ENCODE measurements at regions not wholly inside any gene's neighbourhood (a gene's known extent, or its start where the extent isn't known, plus 50 kb on each side); places are given as distances from the start of the nearest gene placed in this dataset.

DNA sequence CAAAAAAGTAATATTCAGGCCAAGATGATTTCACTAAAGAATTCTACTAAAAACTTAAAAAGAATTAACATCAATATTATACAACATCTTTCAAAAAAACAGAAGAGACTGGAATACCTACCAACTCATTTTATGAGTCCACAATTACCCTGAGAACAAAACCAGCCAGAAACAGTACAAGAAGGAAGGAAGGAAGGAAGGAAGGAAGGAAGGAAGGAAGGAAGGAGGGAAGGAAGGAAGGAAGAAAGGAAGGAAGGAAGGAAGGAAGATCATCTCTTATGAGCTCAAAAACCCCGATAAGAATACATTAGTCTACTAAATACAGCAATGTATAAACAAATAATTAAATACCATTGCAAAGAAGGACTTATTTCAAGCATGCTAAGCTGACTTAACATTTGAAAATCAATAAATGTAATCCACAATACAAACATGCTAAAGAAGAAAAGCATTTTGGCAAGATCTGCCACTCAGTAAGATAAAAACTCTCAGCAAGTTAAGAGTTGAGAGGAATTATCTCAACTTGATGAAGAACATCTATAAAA, 149.9 kb upstream of the RGS18 start:
- Mint-ChIP-seq H3K4me3 (no peak overlapping the region), H3K27me3 (ENCODE audit: low read depth) (no peaks in the 10 kb centered on the region), H3K9me3 (peaks cover 4% of the 10 kb centered on the region), H3K4me1 (ENCODE audit: low read depth) (no peaks in the 10 kb centered on the region), H3K27ac (no peak overlapping the region), H3K36me3 (ENCODE audit: low read depth) (no peaks in the 10 kb centered on the region)
- intact Hi-C loops (cut with micrococcal nuclease) = no loop called here
- CTCF ChIA-PET = no interaction called here
- no peak for DNase-seq

DNA sequence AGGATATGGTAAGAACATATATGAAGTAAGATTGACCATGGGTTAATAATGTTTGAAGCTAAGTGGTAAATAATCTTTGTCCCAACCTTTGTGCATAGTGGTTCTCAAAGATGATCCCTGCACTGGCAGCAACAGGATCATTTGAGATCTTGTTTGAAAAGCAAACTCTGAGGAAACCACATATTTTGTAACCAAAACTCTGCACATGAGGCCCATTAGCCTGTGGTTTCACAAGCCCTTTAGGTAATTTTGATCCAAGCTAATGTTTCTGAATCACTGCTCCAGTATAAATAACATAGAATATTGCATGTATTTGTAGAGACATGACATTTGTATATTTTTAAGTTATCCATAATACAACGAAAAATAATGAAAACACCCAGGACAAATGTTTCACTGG, 147.9 kb upstream of the RGS18 start:
- DNase-seq = no peak
- Mint-ChIP-seq H3K4me3 (no peak overlapping the region), H3K27me3 (ENCODE audit: low read depth) (no peaks in the 10 kb centered on the region), H3K36me3 (ENCODE audit: low read depth) (no peaks in the 10 kb centered on the region), H3K27ac (no peak overlapping the region), H3K4me1 (ENCODE audit: low read depth) (no peaks in the 10 kb centered on the region), H3K9me3 (peaks cover 4% of the 10 kb centered on the region)
- intact Hi-C loops (cut with micrococcal nuclease) = no loop called here
- CTCF ChIA-PET = no interaction called here

DNA sequence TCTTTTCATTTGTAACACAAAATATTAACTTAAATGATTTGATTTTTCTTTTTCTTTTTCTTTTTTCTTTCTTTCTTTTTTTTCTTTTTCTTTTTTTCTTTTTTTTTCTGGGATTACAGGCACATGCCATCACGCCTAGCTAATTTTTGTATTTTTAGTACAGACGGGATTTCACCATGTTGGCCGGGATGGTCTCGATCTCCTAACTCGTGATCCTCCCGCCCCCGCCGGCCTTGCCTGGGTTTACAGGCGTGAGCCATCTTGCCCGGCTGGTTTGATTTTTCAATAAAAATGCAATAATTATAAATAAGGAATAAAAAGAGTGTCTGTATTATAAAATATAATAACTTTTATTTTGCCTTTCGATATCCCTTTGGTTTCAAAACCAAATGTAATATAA, 146.7 kb upstream of the RGS18 start:
- Mint-ChIP-seq H3K9me3 (peaks cover 4% of the 10 kb centered on the region), H3K4me3 (no peak overlapping the region), H3K36me3 (ENCODE audit: low read depth) (no peaks in the 10 kb centered on the region), H3K27ac (no peak overlapping the region), H3K4me1 (ENCODE audit: low read depth) (no peaks in the 10 kb centered on the region), H3K27me3 (ENCODE audit: low read depth) (no peaks in the 10 kb centered on the region)
- intact Hi-C loops (cut with micrococcal nuclease) = no loop called here
- no peak for DNase-seq
- CTCF ChIA-PET = no interaction called here

DNA sequence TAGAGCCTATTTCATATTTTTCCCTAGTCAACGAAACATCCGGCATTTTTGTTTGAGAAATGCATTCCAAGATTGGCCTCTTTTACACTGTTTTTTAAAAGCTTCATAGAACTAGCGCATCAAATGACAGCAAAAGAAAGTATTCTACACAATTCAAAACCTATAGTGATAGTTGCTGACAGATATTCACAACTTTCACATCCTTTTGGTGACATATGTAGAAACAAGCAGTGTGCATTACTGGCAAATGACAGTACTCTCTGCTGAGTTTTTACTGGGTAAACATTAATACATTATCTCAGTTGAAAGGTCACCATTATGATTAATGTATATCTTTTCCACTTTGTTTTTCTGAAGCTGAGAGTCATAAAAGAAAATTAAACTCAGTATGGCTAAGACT, 135.4 kb upstream of the RGS18 start:
- intact Hi-C loops (cut with micrococcal nuclease) = no loop called here
- Mint-ChIP-seq H3K36me3 (ENCODE audit: low read depth) (no peaks in the 10 kb centered on the region), H3K4me1 (ENCODE audit: low read depth) (no peaks in the 10 kb centered on the region), H3K27me3 (ENCODE audit: low read depth) (no peaks in the 10 kb centered on the region), H3K27ac (no peak overlapping the region), H3K4me3 (no peak overlapping the region), H3K9me3 (peaks cover 17% of the 10 kb centered on the region)
- CTCF ChIA-PET = no interaction called here
- DNase-seq = no peak

DNA sequence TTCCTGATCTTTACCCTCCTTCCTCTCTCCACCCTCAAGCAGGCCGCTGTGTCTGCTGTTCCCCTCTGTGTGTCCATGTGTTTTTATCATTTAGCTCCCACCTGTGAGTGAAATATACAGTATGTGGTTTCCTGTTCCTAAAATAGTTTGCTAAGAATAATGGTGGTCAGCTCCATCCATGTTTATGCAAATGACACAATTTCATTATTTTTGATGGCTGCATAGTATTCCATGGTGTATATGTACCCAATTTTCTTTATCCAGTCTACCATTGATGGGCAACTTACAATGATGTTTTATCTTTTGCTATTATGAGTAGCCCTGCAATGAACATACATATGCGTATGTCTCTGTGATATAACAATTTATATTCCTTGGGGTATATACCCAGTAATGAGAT, 133.4 kb upstream of the RGS18 start:
- no peaks in the 10 kb centered on the region for H3K27me3 Mint-ChIP-seq (ENCODE audit: low read depth)
- no peak for DNase-seq
- H3K36me3 Mint-ChIP-seq (ENCODE audit: low read depth) = no peaks in the 10 kb centered on the region
- no peak overlapping the region for H3K27ac Mint-ChIP-seq
- H3K4me3 Mint-ChIP-seq = no peak overlapping the region
- peaks cover 11% of the 10 kb centered on the region for H3K9me3 Mint-ChIP-seq
- CTCF ChIA-PET = no interaction called here
- intact Hi-C loops (cut with micrococcal nuclease) = no loop called here
- no peaks in the 10 kb centered on the region for H3K4me1 Mint-ChIP-seq (ENCODE audit: low read depth)

DNA sequence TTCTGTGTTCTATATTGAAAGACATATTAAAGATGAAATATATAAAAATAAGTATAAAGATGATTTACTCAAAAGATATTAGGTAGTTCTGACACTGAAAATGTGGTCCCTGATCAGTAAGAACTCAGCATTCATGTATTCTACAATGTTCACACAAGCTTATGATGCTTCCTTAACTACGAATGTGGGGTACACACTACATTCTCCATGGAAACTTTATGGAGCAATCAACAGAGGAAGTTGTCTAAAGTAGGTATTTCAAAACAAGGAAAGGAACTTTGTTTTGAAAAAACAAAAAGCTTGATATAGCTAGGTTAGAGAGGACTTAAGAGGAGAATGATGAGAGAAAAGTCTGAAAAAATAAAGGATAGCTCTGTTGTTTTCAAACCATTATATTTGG, 119.7 kb upstream of the RGS18 start:
- Mint-ChIP-seq H3K27ac (no peak overlapping the region), H3K9me3 (peaks cover 4% of the 10 kb centered on the region), H3K36me3 (ENCODE audit: low read depth) (no peaks in the 10 kb centered on the region), H3K27me3 (ENCODE audit: low read depth) (no peaks in the 10 kb centered on the region), H3K4me3 (no peak overlapping the region), H3K4me1 (ENCODE audit: low read depth) (no peaks in the 10 kb centered on the region)
- DNase-seq = no peak
- CTCF ChIA-PET = no interaction called here
- intact Hi-C loops (cut with micrococcal nuclease) = no loop called here

DNA sequence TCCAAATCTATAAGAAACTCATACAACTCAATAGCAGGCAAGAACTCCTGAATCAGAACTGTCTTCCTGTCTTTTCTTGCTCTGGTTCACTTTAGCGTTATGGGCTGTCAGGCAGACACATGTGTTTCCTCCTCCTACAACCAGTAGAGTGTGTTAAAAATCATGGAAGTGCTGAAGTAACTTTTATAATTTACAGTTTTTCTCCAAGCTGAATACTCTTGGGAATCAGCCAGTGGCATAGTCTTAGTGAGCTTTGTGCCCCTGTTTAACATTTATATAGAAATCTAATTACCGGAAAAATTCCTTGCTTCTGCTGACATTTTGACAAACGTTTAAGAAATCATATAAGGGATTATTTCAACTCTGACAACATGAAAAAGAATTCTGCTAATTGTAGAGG, 113.1 kb upstream of the RGS18 start:
- CTCF ChIA-PET = no interaction called here
- Mint-ChIP-seq H3K9me3 (no peaks in the 10 kb centered on the region), H3K4me1 (ENCODE audit: low read depth) (no peaks in the 10 kb centered on the region), H3K36me3 (ENCODE audit: low read depth) (no peaks in the 10 kb centered on the region), H3K27ac (no peak overlapping the region), H3K4me3 (no peak overlapping the region), H3K27me3 (ENCODE audit: low read depth) (no peaks in the 10 kb centered on the region)
- intact Hi-C loops (cut with micrococcal nuclease) = no loop called here
- no peak for DNase-seq

DNA sequence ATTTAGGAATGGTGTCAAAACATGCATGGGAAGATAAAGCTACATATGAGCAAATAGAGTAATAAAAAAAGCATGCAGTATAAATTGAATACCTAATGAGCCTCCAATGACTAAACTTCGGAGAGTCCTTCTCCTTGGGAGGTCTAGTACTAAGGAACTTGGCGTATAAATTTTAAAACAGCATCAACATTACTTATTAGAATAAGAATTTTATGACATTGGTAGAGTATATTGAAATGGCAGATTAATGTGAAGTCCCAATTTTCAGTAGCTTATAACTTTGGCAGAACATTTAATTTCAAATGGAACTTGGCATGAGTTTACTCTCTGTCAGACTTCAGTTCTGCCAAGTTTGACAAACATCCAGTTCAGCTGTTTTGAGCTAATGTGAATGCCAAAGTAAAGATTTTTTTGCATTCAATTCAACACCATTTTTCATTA, 104.7 kb upstream of the RGS18 start:
- no peak overlapping the region for H3K27ac Mint-ChIP-seq
- no peaks in the 10 kb centered on the region for H3K36me3 Mint-ChIP-seq (ENCODE audit: low read depth)
- no peaks in the 10 kb centered on the region for H3K27me3 Mint-ChIP-seq (ENCODE audit: low read depth)
- H3K9me3 Mint-ChIP-seq = peaks cover 4% of the 10 kb centered on the region
- CTCF ChIA-PET = no interaction called here
- DNase-seq = no peak
- no peaks in the 10 kb centered on the region for H3K4me1 Mint-ChIP-seq (ENCODE audit: low read depth)
- no peak overlapping the region for H3K4me3 Mint-ChIP-seq
- intact Hi-C loops (cut with micrococcal nuclease) = no loop called here

DNA sequence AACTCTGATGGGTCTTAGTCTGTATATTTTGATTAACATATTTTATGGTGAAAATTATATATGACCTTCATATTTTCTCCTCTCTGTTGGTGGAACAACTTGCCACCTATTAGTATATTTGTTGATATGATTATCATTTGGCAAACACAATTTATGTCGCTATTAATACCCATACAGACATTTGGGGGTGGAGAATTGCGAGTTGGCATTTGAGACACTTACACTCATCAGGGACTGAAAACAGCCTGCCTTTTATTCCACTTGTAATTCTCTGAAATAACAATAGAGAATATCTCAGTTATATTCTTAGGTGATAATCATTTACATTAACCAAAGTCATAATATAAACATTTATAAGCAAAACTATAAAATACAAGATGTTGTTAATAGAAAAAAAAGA, 100.5 kb upstream of the RGS18 start:
- DNase-seq = no peak
- Mint-ChIP-seq H3K4me1 (ENCODE audit: low read depth) (no peaks in the 10 kb centered on the region), H3K36me3 (ENCODE audit: low read depth) (no peaks in the 10 kb centered on the region), H3K27me3 (ENCODE audit: low read depth) (no peaks in the 10 kb centered on the region), H3K9me3 (no peaks in the 10 kb centered on the region), H3K4me3 (no peak overlapping the region), H3K27ac (no peak overlapping the region)
- CTCF ChIA-PET = no interaction called here
- intact Hi-C loops (cut with micrococcal nuclease) = no loop called here

DNA sequence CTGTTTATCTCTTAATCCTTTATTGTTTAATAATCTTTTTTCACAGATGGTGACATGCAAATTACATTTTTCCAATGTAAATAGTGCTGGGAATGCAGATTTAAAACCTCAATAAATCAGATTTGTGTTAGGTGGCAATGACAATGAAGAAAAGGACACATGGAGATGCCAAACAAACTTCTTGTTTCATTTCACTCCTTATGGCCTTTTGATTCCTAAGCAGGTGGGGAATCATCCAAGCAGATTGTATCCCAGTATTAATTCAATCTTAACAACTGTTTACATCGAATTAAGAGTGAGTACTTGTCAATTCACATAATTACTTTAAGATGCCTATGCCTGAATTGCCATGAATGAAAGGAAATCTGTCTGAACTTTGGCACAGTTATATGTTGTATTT, 98.9 kb upstream of the RGS18 start:
- no peaks in the 10 kb centered on the region for H3K27me3 Mint-ChIP-seq (ENCODE audit: low read depth)
- H3K27ac Mint-ChIP-seq = no peak overlapping the region
- no peak for DNase-seq
- CTCF ChIA-PET = no interaction called here
- intact Hi-C loops (cut with micrococcal nuclease) = no loop called here
- no peak overlapping the region for H3K4me3 Mint-ChIP-seq
- no peaks in the 10 kb centered on the region for H3K4me1 Mint-ChIP-seq (ENCODE audit: low read depth)
- H3K36me3 Mint-ChIP-seq (ENCODE audit: low read depth) = no peaks in the 10 kb centered on the region
- H3K9me3 Mint-ChIP-seq = no peaks in the 10 kb centered on the region

DNA sequence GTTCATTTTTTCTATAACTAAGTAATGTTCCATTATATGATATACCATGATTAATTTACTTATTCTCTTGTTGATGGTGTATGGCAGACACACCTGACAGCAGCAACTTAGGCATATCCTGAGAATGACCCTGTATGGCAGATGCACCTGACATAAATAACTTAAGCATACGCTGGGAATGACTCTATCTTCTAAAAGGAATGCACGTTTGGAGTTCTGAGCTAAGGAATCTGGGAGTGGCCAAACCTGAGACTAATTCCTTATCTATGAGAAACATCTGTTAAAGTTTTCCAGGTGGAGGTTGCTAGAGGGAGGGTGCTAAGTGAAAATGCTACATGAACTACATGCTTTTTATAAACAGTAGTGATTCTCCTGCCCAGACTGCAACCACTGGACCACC, 96.7 kb upstream of the RGS18 start:
- intact Hi-C loops (cut with micrococcal nuclease) = no loop called here
- DNase-seq = no peak
- Mint-ChIP-seq H3K9me3 (no peaks in the 10 kb centered on the region), H3K36me3 (ENCODE audit: low read depth) (no peaks in the 10 kb centered on the region), H3K4me3 (no peak overlapping the region), H3K4me1 (ENCODE audit: low read depth) (no peaks in the 10 kb centered on the region), H3K27ac (no peak overlapping the region), H3K27me3 (ENCODE audit: low read depth) (no peaks in the 10 kb centered on the region)
- CTCF ChIA-PET = no interaction called here

DNA sequence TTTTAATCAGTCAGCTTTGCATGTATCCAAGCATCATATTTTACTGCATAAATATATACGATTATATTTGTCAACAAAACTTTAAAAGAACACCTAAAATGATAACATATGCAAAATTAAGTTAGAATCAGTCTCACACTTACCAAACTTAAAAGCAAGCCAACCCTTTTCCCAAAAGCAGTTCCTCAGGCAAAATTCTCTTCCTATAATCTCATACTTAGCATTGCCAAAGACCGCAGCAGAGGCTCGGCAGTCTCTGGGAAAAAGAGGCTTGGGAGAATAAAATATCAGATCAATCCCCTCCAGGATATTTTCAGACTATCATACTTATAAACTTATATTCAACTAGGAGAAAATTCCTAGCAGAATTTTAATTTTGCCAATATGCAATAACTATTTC, 93.2 kb upstream of the RGS18 start:
- intact Hi-C loops (cut with micrococcal nuclease) = no loop called here
- Mint-ChIP-seq H3K4me1 (ENCODE audit: low read depth) (no peaks in the 10 kb centered on the region), H3K27ac (no peak overlapping the region), H3K9me3 (no peaks in the 10 kb centered on the region), H3K27me3 (ENCODE audit: low read depth) (no peaks in the 10 kb centered on the region), H3K36me3 (ENCODE audit: low read depth) (no peaks in the 10 kb centered on the region), H3K4me3 (no peak overlapping the region)
- DNase-seq = no peak
- CTCF ChIA-PET = no interaction called here

DNA sequence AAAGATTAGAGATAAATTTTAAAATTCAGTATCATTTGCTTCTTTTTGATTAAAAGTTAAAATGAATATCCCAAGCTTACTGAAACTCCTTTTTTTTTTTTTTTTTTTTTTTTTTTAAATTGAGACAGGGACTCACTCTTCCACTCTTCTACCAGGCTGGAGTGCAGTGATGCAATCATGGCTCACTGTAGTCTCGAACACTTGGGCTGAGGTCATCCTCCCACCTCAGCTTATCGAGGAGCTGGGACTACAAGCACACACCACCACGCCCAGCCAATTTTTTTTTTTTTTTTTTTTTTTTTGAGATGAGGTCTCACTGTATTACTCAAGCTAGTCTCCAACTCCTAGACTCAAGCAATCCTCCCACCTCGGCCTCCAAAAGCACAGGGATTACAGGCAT, 92.1 kb upstream of the RGS18 start:
- Mint-ChIP-seq H3K27ac (no peak overlapping the region), H3K4me3 (no peak overlapping the region), H3K4me1 (ENCODE audit: low read depth) (no peaks in the 10 kb centered on the region), H3K27me3 (ENCODE audit: low read depth) (no peaks in the 10 kb centered on the region), H3K36me3 (ENCODE audit: low read depth) (no peaks in the 10 kb centered on the region), H3K9me3 (no peaks in the 10 kb centered on the region)
- CTCF ChIA-PET = no interaction called here
- DNase-seq = no peak
- intact Hi-C loops (cut with micrococcal nuclease) = no loop called here

DNA sequence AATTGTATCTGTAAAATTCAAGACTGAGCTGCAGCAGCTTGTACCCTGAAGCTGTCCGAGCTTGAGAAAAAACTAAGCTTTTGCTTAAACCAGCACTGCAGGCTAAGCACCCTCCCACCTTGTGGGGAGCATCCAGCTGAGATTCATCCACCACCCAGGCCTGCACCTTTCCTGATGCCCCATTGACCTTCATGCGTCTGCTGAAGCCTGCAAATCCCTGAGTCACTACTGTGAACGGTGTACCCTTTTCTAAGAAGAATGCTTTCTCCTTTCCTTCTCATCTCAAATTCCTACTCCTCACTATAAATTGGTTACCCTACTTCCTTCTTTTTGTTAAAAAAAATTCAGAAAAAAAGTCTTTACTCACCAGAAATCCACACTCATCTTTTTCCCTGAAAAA, 90.9 kb upstream of the RGS18 start:
- Mint-ChIP-seq H3K27ac (no peak overlapping the region), H3K9me3 (no peaks in the 10 kb centered on the region), H3K4me1 (ENCODE audit: low read depth) (no peaks in the 10 kb centered on the region), H3K4me3 (no peak overlapping the region), H3K36me3 (ENCODE audit: low read depth) (no peaks in the 10 kb centered on the region), H3K27me3 (ENCODE audit: low read depth) (no peaks in the 10 kb centered on the region)
- CTCF ChIA-PET = no interaction called here
- DNase-seq = no peak
- intact Hi-C loops (cut with micrococcal nuclease) = no loop called here

Measured in activated naive CD4-positive, alpha-beta T cell treated with anti-CD3 and anti-CD28 coated beads for 36 hours (primary cell).